ENCODE measurements at regions not wholly inside any gene's neighbourhood (a gene's known extent, or its start where the extent isn't known, plus 50 kb on each side); places are given as distances from the start of the nearest gene placed in this dataset.

GRCh38 chr4:34824515-34824914, 1419.8 kb downstream of the ARAP2 start:
- Histone ChIP-seq H3K9me3 (ENCODE audit: control insufficient read depth, insufficient read depth, low read depth, low read length) (no peaks in the 10 kb centered on the region), H3K4me3 (ENCODE audit: low read depth in 2 of 2, low read length in 2 of 2) (no peak overlapping the region), H3K36me3 (ENCODE audit: control insufficient read depth, insufficient read depth, low read length) (no peaks in the 10 kb centered on the region), H3K27ac (ENCODE audit: low read length) (no peak overlapping the region), H3K27me3 (ENCODE audit: control insufficient read depth, insufficient read depth, low read length) (no peaks in the 10 kb centered on the region), H3K4me1 (ENCODE audit: control insufficient read depth, insufficient read depth, low read length) (no peaks in the 10 kb centered on the region)
- ATAC-seq (no peak), DNase-seq (ENCODE audit: low read depth, low spot score) (no peak)
- no TSS peak for BruUV-seq (replicated peaks)
- in situ Hi-C loops (cut with HindIII; ENCODE audit: low pct_unique_long_range_greater_than_20kb, low sequenced_read_pairs) (no loop called here), intact Hi-C loops (cut with micrococcal nuclease; ENCODE audit: unreplicated experiment) (no loop called here)
- ChIA-PET CTCF (no interaction called here), POLR2A (no interaction called here)
- TF ChIP-seq POLR2AphosphoS5 (IDR thresholded peaks at IDR 0.05; ENCODE audit: low read depth, low read length) (no peak), TCF7L2 (IDR thresholded peaks at IDR 0.05; ENCODE audit: low read depth, low read length) (no peak), REST (IDR thresholded peaks at IDR 0.05; ENCODE audit: insufficient read depth in 1 of 2, low read depth in 2 of 2, low read length in 1 of 2) (no peak), CTCF (IDR thresholded peaks at IDR 0.05) (no peak), SIN3A (IDR thresholded peaks at IDR 0.05; ENCODE audit: borderline replicate concordance, insufficient read depth, low read depth, low read length) (no peak)

- no peak for TF ChIP-seq TCF7L2 (IDR thresholded peaks at IDR 0.05; ENCODE audit: low read depth, low read length)
- no TSS peak for BruUV-seq (replicated peaks)
- ATAC-seq (no peak), DNase-seq (ENCODE audit: low read depth, low spot score) (no peak)
- Histone ChIP-seq H3K4me3 (ENCODE audit: low read depth in 2 of 2, low read length in 2 of 2) (no peak overlapping the region), H3K27ac (ENCODE audit: low read length) (no peak overlapping the region), H3K4me1 (ENCODE audit: control insufficient read depth, insufficient read depth, low read length) (no peaks in the 10 kb centered on the region), H3K9me3 (ENCODE audit: control insufficient read depth, insufficient read depth, low read depth, low read length) (no peaks in the 10 kb centered on the region), H3K36me3 (ENCODE audit: control insufficient read depth, insufficient read depth, low read length) (no peaks in the 10 kb centered on the region; the same call in 1 of the 2 replicates), H3K27me3 (ENCODE audit: control insufficient read depth, insufficient read depth, low read length) (no peaks in the 10 kb centered on the region)
- POLR2A ChIA-PET, result no interaction called here
- CTCF ChIA-PET, result no interaction called here
- intact Hi-C loops (cut with micrococcal nuclease; ENCODE audit: unreplicated experiment), result no loop called here
- in situ Hi-C loops (cut with HindIII; ENCODE audit: low pct_unique_long_range_greater_than_20kb, low sequenced_read_pairs), result no loop called here
These were observed 1417.7 kb downstream of the ARAP2 start for GRCh38 chr4:34826660-34827059.

GRCh38 chr4:34845926-34846325, 1398.4 kb downstream of the ARAP2 start:
- Histone ChIP-seq H3K36me3 (ENCODE audit: control insufficient read depth, insufficient read depth, low read length) (no peaks in the 10 kb centered on the region), H3K27ac (ENCODE audit: low read length) (no peak overlapping the region), H3K9me3 (ENCODE audit: control insufficient read depth, insufficient read depth, low read depth, low read length) (no peaks in the 10 kb centered on the region), H3K4me3 (ENCODE audit: low read depth in 2 of 2, low read length in 2 of 2) (no peak overlapping the region), H3K4me1 (ENCODE audit: control insufficient read depth, insufficient read depth, low read length) (no peaks in the 10 kb centered on the region), H3K27me3 (ENCODE audit: control insufficient read depth, insufficient read depth, low read length) (no peaks in the 10 kb centered on the region)
- POLR2A ChIA-PET, result no interaction called here
- ATAC-seq (no peak), DNase-seq (ENCODE audit: low read depth, low spot score) (no peak)
- TF ChIP-seq SIN3A (IDR thresholded peaks at IDR 0.05; ENCODE audit: borderline replicate concordance, insufficient read depth, low read depth, low read length), result no peak
- no peak for TF ChIP-seq CTCF (IDR thresholded peaks at IDR 0.05)
- no peak for TF ChIP-seq POLR2AphosphoS5 (IDR thresholded peaks at IDR 0.05; ENCODE audit: low read depth, low read length)
- TF ChIP-seq REST (IDR thresholded peaks at IDR 0.05; ENCODE audit: insufficient read depth in 1 of 2, low read depth in 2 of 2, low read length in 1 of 2), result no peak
- no peak for TF ChIP-seq TCF7L2 (IDR thresholded peaks at IDR 0.05; ENCODE audit: low read depth, low read length)
- no TSS peak for BruUV-seq (replicated peaks)
- CTCF ChIA-PET, result no interaction called here
- intact Hi-C loops (cut with micrococcal nuclease; ENCODE audit: unreplicated experiment) (no loop called here), in situ Hi-C loops (cut with HindIII; ENCODE audit: low pct_unique_long_range_greater_than_20kb, low sequenced_read_pairs) (no loop called here)

All from Panc1 (cell line).